Transverse colon (tissue), 4 donors: ENCODE measurements at regions not wholly inside any gene's neighbourhood (a gene's known extent, or its start where the extent isn't known, plus 50 kb on each side); places are given as distances from the start of the nearest gene placed in this dataset.
"Not testable (repeated sequence)": the region's sequence is repeated elsewhere in the genome, so short reads cannot be mapped to it uniquely, and the experiment has no call there.

ENCODE experiments used
- DNase-seq: peaks from one replicate; pipeline ENCODE4 v3.0.0-alpha.2; 2019
- H3K27ac ChIP-seq, 4 donors: fragments of 200-600 bp; sonication (generic); 2 replicates each; pipeline ENCODE4 v1.5.1; 2016 to 2018; ENCODE audit warnings: inconsistent platforms in 4 of 4
- H3K27me3 ChIP-seq: fragments of 200-600 bp; sonication (generic); 2 replicates; pipeline ENCODE4 v1.5.1; 2017; ENCODE audit warnings: inconsistent platforms
- H3K36me3 ChIP-seq, 4 donors: fragments of 200-600 bp; sonication (generic); 2 replicates each; pipeline ENCODE4 v1.5.1; 2017 to 2019; ENCODE audit warnings: inconsistent platforms in 4 of 4
- H3K4me1 ChIP-seq, 4 donors: fragments of 200-600 bp; sonication (generic); 2 replicates each; pipeline ENCODE4 v1.5.1; 2017 to 2020; ENCODE audit warnings: inconsistent platforms in 4 of 4
- H3K4me3 ChIP-seq, 4 donors: fragments of 200-600 bp; sonication (generic); 1 replicate in 1 of 4; 2 replicates in 3 of 4; pipeline versions ENCODE4 v1.5.1 to v1.6.1; 2017 to 2019; ENCODE audit warnings: inconsistent platforms in 4 of 4
- H3K9me3 ChIP-seq, 2 donors: fragments of 200-600 bp; sonication (generic); 2 replicates each; pipeline ENCODE4 v1.5.1; 2017 to 2019; ENCODE audit warnings: inconsistent platforms in 2 of 2
- EP300 ChIP-seq: sonication (generic); formaldehyde crosslinking; IDR thresholded peaks from one replicate; pipeline ENCODE4 v1.6.1; 2017; ENCODE audit warnings: antibody characterized with exemption, low read depth
- POLR2A ChIP-seq: fragments of 450-650 bp; IDR thresholded peaks from one replicate; pipeline ENCODE4 v1.6.1; 2016; ENCODE audit warnings: antibody characterized with exemption, mild to moderate bottlenecking, moderate library complexity
- POLR2AphosphoS5 ChIP-seq, 3 donors: sonication (generic); formaldehyde crosslinking; IDR thresholded peaks; one replicate each; pipeline ENCODE4 v1.6.1; 2016; ENCODE audit warnings: antibody characterized with exemption in 3 of 3
- WGBS, 2 donors: methylation state at CpG; one replicate each; pipeline ENCODE4 v1.1.5; 2018; ENCODE audit warnings: low coverage in 1 of 2; 5-methylcytosine and 5-hydroxymethylcytosine counted together
- in situ Hi-C, 4 donors: fragments of 200-750 bp; cut with MboI; loops; one replicate each; pipeline versions ENCODE4 v1.15.0 to v1.15.1; 2017; ENCODE audit warnings: low sequenced_read_pairs in 3 of 4, low pct_ligation_motif_present in 1 of 4, low pct_unique_long_range_greater_than_20kb in 1 of 4
- intact Hi-C: fragments of 100-400 bp; cut with DNase I; formaldehyde crosslinking; loops from one replicate; pipeline ENCODE4 v1.15.1; 2023; ENCODE audit warnings: low total_unique reads
- TF ChIP-seq, protein P1 (sequence below), 5 experiments: fragments of 200-600 bp in 3 of 5; fragments of 450-650 bp in 2 of 5; sonication (generic) in 3 of 5; IDR thresholded peaks; 1 replicate in 2 of 5; 2 replicates in 3 of 5; pipeline ENCODE4 v1.5.1; 2016 to 2017; ENCODE audit warnings: antibody characterized with exemption in 5 of 5, inconsistent platforms in 3 of 5, mild to moderate bottlenecking in 2 of 5, moderate library complexity in 1 of 5

DNA sequence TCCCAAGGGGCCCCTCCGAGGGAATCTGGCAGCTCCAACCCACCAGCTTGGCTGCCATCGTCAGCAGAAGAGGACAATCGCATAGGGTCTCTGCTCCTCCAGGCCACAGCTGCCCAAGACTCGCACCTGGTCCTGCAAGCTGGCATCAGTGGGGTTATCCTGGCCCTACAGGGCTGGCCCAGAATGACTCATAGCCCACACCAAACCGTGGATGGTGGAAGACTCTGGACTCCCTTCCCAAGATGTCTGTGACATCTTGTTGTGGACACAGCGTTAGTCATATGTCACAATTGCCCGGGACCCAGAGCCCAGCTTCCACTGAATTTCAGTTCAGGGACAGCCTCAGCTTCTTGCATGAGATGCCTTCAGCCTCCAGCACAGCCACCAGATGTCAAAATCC lies 91.5 kb upstream of the CUX1 start:
- Histone ChIP-seq H3K36me3 (no peaks in the 10 kb centered on the region), H3K9me3 (no peaks in the 10 kb centered on the region), H3K27me3 (no peaks in the 10 kb centered on the region), H3K27ac (no peak overlapping the region), H3K4me3 (no peak overlapping the region), H3K4me1 (peaks cover 0 to 22% (median 6%) of the 10 kb centered on the region in 4 donors)
- WGBS, 2 donors, result 80% methylated on average over 6 of the region's 7 CpGs; no CpG with 5 or more reads in 1 of the 2 donors
- TF ChIP-seq, protein P1, sequence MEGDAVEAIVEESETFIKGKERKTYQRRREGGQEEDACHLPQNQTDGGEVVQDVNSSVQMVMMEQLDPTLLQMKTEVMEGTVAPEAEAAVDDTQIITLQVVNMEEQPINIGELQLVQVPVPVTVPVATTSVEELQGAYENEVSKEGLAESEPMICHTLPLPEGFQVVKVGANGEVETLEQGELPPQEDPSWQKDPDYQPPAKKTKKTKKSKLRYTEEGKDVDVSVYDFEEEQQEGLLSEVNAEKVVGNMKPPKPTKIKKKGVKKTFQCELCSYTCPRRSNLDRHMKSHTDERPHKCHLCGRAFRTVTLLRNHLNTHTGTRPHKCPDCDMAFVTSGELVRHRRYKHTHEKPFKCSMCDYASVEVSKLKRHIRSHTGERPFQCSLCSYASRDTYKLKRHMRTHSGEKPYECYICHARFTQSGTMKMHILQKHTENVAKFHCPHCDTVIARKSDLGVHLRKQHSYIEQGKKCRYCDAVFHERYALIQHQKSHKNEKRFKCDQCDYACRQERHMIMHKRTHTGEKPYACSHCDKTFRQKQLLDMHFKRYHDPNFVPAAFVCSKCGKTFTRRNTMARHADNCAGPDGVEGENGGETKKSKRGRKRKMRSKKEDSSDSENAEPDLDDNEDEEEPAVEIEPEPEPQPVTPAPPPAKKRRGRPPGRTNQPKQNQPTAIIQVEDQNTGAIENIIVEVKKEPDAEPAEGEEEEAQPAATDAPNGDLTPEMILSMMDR (IDR thresholded peaks at IDR 0.05), result no peak
- TF ChIP-seq POLR2A, result no peak
- TF ChIP-seq EP300, result no peak
- TF ChIP-seq POLR2AphosphoS5 (IDR thresholded peaks at IDR 0.05), result no peak
- no peak for DNase-seq
- intact Hi-C loops (no loop called here), in situ Hi-C loops (no loop called here)

- WGBS, 2 donors, result 93 to 100% methylated on average over 3 to 6 of the region's 6 CpGs
- in situ Hi-C loops, result no loop called here
- DNase-seq, result no peak
- H3K27me3 ChIP-seq, result no peaks in the 10 kb centered on the region
- H3K9me3 ChIP-seq, result no peaks in the 10 kb centered on the region
- intact Hi-C loops, result no loop called here
- H3K36me3 ChIP-seq, result no peaks in the 10 kb centered on the region
- TF ChIP-seq POLR2A, result no peak
- TF ChIP-seq, protein P1 (IDR thresholded peaks at IDR 0.05), result no peak
- TF ChIP-seq POLR2AphosphoS5 (IDR thresholded peaks at IDR 0.05), result no peak
- no peak for TF ChIP-seq EP300
- H3K4me3 ChIP-seq, result no peak overlapping the region
- H3K27ac ChIP-seq, result no peak overlapping the region
- H3K4me1 ChIP-seq, result peaks cover 0 to 22% (median 6%) of the 10 kb centered on the region in 4 donors
Measured at GRCh38 chr7:101727184-101727583, 90.2 kb upstream of the CUX1 start.

GRCh38 chr7:101728128-101728527 lies 89.3 kb upstream of the CUX1 start:
- intact Hi-C loops, result no loop called here
- 78 to 100% methylated on average over 1 to 10 of the region's 10 CpGs for WGBS, 2 donors
- Histone ChIP-seq H3K27ac (peak overlapping the region in 2 of 4 donors; percentile 74 to 77), H3K4me1 (peaks cover 0 to 19% (median 6%) of the 10 kb centered on the region in 4 donors), H3K4me3 (no peak overlapping the region), H3K9me3 (no peaks in the 10 kb centered on the region), H3K36me3 (no peaks in the 10 kb centered on the region), H3K27me3 (no peaks in the 10 kb centered on the region)
- DNase-seq, result no peak
- TF ChIP-seq POLR2AphosphoS5 (IDR thresholded peaks at IDR 0.05), result no peak
- TF ChIP-seq, protein P1 (IDR thresholded peaks at IDR 0.05), result no peak
- no peak for TF ChIP-seq EP300
- TF ChIP-seq POLR2A, result no peak
- in situ Hi-C loops, result no loop called here

DNA sequence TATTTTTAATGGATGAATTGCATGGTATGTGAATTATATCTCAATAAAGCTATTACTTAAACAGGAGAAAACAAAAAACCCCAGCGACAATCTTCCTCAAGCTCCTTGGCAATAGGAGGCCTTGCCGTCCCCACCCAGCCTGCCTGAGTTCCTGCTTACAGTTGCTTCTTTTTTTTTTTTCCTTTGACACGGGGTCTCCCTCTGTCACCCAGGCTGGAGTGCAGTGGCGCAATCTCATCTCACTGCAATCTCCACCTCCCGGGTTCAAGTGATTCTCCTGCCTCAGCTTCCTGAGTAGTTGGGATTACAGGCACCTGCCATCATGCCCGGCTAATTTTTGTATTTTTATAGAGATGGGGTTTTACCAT lies 88.6 kb upstream of the CUX1 start:
- peak; percentile 57 for DNase-seq
- peak overlapping the region; percentile 68 to 77 (median 74) for H3K27ac ChIP-seq
- in situ Hi-C loops, result not testable (repeated sequence)

DNA sequence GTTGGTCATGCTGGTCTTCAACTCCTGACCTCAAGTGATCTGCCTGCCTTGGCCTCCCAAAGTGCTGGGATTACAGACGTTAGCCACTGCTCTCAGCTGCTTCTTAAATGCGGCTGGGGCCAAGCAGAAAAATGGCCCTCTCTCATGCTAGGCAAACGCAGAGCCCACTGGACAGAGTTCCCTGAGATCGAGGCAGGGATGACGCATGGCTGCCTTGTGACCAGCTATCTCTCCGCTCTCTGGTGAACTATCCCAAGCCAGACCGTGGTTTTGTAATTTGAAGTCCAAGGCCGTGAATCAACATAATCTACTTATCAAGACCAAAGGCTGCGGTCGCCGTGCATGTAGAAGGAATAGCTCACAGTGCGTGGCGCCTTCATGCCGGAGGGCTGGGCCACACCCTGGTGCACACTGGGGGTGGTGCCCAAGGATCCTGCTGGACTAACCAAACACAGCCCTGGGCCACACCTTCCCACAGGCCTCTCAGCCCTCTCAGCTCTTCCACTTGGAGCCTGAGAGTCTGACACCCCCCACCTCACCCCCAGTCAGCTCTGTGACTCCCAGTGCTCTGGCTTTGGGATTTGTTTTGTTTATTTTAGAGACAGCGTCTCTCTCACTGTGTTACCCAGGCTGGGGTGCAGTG lies 88.1 kb upstream of the CUX1 start:
- intact Hi-C loops (no loop called here), in situ Hi-C loops (no loop called here)
- DNase-seq, result peak; percentile 89
- H3K4me1 ChIP-seq, result peaks cover 0 to 31% (median 16%) of the 10 kb centered on the region in 4 donors
- H3K27ac ChIP-seq, result peak overlapping the region; percentile 68 to 77 (median 74)
- TF ChIP-seq POLR2A (peak; percentile 33), POLR2AphosphoS5 (IDR thresholded peaks at IDR 0.05) (peak in 2 of 3 donors; percentile 19 to 58), EP300 (no peak)
- TF ChIP-seq, protein P1 (IDR thresholded peaks at IDR 0.05), result no peak
- H3K36me3 ChIP-seq, result no peaks in the 10 kb centered on the region
- H3K4me3 ChIP-seq, result no peak overlapping the region
- H3K9me3 ChIP-seq, result no peaks in the 10 kb centered on the region
- no peaks in the 10 kb centered on the region for H3K27me3 ChIP-seq
- 40 to 66% methylated on average over 1 to 15 of the region's 15 CpGs for WGBS, 2 donors

More for the DNA sequence above, 88.6 kb upstream of the CUX1 start:
- H3K4me3 ChIP-seq, H3K9me3 ChIP-seq, H3K36me3 ChIP-seq, H3K27me3 ChIP-seq, intact Hi-C loops: not testable (repeated sequence)
- WGBS, 2 donors, result 65 to 66% methylated on average over 6 of the region's 6 CpGs
- peaks cover 0 to 27% (median 13%) of the 10 kb centered on the region in 4 donors for H3K4me1 ChIP-seq
